ENCODE measurements at regions not wholly inside any gene's neighbourhood (a gene's known extent, or its start where the extent isn't known, plus 50 kb on each side); places are given as distances from the start of the nearest gene placed in this dataset.

DNA sequence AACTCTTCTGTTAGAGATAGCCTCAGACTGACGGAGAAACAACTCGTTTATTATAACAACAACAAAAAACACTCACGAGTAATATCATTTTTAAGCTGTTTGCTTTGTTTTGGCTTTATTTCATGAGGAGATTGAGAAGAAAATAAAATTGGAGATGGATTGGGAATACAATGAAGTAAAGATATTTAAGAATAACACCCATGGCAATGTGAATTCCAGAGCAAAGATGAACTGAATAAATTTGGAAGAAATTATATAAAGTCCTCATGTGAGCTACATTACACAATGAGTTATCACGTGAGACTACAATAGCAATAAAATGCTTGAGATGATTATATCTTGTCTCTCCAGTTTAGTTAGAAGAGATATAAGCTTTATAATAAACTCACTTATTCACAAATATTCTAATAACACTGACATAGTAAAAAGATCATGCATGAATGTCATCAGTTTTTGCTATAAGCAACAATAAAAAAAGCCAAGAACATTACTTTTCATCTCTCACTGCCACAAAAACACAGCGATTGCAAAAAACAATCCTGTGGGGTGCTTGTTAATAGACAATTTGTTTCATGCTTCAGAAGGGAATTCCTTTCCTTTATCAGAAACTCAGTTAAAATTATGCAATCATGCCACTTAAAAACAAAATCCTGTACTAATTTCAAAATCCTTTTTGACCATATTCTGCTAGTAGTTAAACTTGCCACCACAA is 696.7 kb upstream of the MARCKS start:
- DNase-seq (ENCODE audit: low read depth in 4 of 4, low spot score in 3 of 4), result no peak

DNA sequence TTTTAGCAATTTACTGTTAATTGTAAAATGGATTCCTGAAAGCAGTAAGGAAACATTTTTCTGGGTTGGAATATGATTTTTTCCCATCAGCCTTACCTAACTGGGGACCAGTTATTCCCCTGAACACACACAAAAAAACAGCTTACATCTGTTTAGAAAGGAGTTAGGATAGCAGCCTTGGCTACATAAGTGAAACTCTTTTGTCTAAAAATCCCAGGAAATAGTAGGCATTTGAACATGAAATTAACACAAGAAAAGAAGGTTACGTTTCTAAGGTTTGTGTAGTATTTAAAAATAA is 696.2 kb upstream of the MARCKS start:
- no peak for DNase-seq (ENCODE audit: low read depth in 4 of 4, low spot score in 3 of 4)

DNA sequence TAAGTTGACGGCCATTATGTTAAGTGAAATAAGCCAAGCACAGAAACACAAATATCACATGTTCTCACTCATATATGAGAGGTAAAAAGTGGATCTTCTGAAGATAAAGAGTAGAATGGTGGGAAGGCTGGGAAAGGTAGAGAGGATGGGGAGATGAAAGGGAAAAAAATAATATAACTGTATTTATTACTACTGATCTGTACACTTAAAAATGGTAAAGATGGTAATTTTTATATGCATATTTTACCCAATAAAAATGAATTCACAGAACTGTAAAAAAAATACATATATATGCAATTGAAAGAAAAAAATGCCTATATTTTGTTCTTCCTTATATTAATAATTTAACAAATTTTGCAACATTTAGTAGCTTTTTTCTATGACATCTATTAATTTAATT is 694.4 kb upstream of the MARCKS start:
- no peak for DNase-seq (ENCODE audit: low read depth in 4 of 4, low spot score in 3 of 4)

DNA sequence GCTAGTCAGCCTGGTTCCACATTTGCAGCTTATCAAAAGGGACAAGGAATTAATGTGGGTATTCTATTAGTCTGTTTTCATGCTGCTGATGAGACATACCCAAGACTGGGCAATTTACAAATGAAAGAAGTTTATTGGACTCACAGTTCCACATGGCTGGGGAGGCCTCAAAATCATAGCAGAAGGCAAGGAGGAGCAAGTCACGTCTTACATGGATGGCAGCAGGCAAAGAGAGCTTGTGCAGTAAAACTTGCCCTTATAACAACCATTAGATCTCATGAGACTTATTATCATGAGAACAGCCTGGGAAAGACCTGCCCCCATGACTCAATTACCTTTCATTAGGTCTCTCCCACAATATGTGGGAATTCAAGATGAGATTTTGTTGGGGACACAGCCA is 689.1 kb upstream of the MARCKS start:
- no peak for DNase-seq (ENCODE audit: low read depth in 4 of 4, low spot score in 3 of 4)

DNA sequence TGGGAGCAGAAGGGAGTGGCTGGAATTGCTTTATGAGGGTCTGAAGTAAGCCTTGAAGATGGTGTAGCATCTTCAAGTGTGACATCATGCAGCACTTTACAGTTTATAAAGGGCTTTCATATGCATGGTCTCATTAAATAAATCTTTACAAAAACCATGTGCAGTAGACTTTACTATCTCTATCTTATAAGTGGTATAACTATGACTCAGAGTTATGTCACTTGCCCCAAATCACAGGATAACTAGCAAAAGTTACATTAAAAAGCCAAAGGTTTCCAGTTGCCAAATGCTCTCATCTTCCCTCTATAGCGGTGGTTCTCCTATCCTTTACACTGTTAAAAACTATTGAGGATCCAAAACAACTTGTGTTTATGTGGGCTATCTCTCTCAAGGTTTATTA is 687.7 kb upstream of the MARCKS start:
- no peak for DNase-seq (ENCODE audit: low read depth in 4 of 4, low spot score in 3 of 4)

DNA sequence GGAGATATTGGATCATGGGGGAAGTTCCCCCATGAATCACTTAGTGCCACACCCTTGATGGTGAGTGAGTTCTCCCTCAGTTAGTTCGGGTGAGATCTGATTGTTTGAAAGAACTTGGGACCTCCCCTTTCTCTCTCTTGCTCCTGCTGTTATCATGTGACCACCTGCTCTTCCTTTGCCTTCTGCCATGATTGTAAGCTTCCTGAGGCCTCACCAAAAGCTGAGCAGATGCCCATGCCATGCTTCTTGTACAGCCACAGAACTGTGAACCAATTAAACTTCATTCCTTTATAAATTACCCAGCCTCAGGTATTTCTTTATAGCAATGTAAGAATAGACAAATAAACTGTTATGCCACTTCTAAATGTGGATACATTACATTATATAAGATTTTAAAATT is 686.7 kb upstream of the MARCKS start:
- no peak for DNase-seq (ENCODE audit: low read depth in 4 of 4, low spot score in 3 of 4)

DNA sequence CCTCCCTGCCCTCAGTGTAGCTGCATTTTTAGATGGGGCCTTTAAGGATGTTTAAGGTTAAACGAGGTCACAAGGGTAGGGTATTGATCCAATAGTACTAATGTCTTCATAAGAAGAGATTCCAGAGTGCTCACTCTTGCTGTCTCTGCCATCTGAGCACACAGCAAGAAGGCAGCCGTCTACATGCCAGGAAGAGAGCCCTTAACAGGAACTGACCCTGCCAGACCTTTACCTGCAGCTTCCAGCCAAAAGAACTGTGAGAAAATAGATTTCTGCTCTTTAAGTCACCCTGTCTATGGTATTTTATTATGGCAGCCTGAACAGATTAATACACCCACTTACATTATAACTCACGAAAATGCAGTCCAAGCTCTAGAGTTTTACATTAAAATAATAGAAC is 685.3 kb upstream of the MARCKS start:
- DNase-seq (ENCODE audit: low read depth in 4 of 4, low spot score in 3 of 4), result no peak

DNA sequence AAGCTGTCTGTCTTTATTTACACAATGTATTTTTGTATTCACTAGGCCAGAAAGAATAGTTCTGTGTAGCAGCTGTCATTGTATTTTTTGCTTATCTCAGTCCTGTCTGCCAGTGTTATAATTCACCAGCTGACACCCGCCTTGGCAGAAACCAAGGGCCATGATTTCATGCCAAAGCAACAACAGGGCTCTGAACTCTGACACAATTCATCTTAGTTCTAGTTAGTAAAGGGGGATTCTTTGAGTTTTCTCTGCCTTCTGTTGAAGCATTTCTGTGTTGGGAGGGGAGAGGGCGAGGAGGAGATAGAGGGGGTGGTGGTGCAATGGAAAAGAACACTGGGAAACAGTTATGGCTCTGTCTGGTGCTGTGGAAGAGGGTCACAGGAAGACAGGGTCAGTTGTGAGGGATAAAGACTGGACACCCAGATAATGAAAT is 684.6 kb upstream of the MARCKS start:
- peak in 1 of 4 donors; percentile 27 for DNase-seq (ENCODE audit: low read depth in 4 of 4, low spot score in 3 of 4)

DNA sequence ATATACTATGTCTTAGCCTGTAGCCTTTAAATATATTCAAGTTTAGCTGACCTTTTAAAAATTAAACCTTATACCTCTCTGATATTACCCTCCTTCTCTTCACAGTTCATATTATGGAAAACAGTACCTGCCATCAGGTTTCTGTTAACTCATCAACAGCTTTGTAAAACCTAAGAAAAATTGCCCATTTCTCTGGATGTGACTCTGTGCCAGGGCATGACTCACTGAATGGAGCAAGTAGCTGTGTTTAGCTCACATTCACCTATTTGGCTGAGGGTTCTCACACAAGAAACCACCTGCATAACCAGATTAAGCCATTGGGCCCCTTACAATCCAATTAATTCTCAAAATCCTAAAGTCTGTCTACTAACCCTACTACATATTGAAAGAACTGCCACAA is 678.8 kb upstream of the MARCKS start:
- no peak for DNase-seq (ENCODE audit: low read depth in 4 of 4, low spot score in 3 of 4)

DNA sequence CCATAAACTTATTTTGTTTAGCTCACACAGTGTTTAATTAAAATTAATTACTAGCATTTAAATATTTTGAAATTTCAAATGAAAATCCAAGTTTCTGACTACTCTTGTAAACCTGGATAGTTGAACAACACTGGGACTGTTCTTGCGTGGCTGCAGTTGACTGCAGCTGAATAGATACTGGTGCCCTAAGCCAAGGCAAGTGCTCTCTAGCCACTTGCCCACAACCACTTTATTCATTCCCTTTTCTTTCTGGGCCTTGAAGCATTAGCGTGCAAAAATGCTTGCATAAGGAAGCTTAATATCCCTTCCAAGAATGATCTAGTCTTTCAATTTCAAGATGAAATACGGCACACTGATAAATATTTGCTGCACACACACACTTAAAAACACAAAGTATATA is 676.0 kb upstream of the MARCKS start:
- no peak for DNase-seq (ENCODE audit: low read depth in 4 of 4, low spot score in 3 of 4)

DNA sequence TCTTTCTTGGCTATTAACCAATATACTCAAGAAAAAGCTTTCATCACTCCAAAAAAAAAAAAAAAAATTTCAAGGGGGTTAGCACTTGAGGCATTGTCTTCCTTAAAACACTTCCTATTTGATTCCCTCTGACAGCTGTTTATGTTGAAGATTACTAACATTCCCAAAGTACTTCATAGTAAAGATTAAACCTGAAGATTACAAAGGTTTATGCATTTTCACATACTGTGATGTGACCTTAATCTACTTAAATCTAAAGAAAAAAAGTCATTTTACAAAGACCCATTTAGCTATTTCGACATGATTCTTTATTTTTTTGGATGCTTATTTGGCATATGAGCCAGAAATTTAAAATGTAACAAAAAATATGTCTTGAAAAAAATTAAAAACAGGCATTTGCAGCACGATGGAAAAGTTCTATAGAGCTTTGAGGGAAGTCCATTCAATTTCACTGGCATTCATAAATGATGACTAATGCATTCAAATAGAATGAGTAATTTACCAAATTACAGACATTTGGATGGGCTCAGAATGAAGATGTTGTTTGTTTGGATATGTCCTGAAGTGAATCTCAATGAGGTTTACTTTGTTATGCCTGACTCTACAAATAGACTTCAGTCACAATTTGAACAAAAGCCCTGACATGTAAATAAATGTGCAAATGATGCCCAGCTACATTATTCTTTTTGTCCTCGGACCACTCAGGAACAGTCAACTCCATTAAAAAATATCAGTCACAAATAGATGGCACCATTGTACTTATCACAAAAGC is 674.6 kb upstream of the MARCKS start:
- no peak for DNase-seq (ENCODE audit: low read depth in 4 of 4, low spot score in 3 of 4)

DNA sequence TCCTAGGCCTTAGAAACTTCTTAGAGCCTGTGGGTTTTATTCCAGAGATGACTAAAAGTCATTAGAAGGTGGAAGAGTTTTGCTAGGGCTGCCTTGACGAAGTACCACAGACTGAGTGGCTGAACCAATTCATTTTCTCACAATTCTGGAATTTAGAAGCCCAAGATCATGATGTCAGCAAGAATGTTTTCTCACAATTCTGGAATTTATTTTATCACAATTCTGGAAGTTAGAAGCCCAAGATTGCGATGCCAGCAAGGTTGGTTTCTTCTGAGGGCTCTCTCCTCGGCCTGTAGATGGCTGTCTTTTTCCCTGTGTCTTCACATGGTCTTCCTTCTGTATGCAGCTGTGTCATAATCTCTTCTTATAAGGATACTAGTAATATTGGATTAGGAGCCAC is 672.9 kb upstream of the MARCKS start:
- DNase-seq (ENCODE audit: low read depth in 4 of 4, low spot score in 3 of 4), result no peak

DNA sequence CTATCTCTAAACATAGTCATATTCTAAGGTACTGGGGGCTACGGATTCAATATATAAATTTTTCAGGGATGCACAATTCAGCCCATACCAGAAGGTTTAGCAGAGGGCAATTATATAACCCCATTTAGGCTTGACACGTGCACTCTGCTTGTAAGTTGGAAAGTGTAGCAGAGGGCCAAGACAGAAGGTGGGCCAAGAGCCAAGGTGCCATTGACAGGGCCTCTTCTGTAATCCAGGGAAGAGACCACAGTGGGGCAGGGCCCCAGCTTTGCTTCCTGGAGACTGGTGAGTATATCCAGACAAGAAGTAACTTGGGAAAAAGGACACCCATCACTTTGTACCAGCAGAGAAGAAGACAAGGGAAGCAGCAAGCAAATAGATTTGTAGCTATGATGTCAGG is 672.4 kb upstream of the MARCKS start:
- no peak for DNase-seq (ENCODE audit: low read depth in 4 of 4, low spot score in 3 of 4)

DNA sequence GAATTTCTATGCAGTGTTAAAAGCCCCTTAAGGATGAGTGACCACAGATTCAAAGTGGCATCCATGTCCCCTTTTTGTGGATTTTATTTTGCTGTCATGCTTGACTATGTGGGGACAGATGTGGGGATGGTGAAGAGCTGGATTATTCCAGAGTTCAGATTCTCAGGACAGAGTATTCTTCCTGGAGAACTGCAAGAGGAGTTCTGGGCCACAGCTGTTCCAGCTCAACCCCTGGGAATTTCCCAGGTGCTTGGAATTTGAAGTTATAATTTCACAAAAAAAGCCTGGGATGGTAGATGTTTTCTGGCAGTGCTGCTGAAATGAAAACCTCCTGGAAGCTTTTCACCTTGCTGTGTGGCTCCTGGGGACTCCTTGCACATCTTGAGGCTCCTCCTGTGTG is 671.8 kb upstream of the MARCKS start:
- no peak for DNase-seq (ENCODE audit: low read depth in 4 of 4, low spot score in 3 of 4)

DNA sequence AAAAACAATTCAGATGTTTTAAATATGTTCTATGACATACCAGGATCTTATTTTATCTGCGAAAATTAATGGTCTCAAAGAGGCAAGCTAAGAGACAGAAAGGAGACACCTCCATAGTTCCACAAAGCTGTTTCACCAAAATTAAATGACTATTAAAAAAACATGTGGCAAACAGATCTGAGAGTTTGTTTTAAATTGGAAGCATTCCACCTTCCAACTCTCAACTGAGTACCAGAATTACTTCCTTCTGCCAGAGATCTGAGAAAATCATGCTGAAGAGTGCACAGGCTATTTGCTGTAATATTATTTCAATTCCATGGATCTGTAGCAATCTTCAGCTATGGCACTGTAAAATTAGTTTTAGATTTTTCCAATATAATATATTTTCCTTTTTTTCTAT is 669.5 kb upstream of the MARCKS start:
- DNase-seq (ENCODE audit: low read depth in 4 of 4, low spot score in 3 of 4), result no peak

DNA sequence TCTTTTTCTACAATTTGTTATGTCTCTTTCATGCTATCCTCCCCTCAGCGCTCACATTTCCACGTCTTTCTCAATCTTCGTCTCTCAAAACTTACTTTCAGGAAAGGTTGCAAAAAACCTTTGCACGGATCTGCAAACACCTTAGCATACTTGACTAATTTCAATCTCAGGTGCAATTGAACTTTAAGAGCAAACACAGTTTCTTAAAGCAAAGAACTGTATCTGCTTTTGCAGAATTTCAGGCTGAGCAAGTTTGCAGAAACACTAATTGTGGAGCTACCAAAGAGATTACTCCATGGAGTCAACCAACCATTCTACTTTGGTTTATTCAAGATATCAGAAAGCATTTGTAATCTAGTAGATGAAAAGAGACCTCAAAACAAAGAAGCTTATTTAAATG is 668.2 kb upstream of the MARCKS start:
- DNase-seq (ENCODE audit: low read depth in 4 of 4, low spot score in 3 of 4), result no peak

DNA sequence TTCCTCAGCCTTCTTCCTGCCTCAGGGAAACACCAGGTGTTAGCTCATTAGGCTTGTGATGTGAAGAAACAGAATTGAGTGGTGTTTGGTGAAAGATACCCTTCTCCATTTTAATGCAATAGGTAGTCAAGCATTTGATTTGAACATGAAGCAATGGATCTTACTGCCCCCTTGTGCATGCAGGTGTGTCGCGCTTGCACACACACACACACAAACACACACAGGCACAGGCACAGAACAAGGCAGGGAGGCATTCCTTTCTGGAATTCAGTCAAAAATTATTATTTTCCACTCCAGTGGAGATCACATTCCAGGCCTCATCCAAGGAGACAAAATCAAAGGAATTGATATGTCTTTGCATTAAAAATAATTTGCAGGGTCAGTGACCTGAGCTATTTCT is 667.0 kb upstream of the MARCKS start:
- no peak for DNase-seq (ENCODE audit: low read depth in 4 of 4, low spot score in 3 of 4)

DNA sequence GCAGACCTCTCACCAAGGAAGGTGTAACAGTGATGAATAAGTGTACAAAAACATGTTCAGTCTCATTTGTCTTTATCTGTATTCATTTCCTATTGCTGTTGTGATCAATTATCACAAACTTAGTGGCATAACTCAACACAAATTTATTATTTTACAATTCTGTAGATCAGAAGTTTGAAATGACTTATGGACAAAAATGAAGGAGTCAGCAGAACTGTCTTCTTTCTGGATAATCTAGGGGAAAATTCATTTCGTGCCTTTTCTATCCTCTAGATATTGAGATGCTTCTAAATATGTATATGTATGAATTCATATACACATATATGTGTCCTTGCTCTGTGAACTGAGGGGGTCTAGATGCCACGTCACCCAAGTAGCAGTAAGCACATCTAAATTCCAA is 663.1 kb upstream of the MARCKS start:
- no peak for DNase-seq (ENCODE audit: low read depth in 4 of 4, low spot score in 3 of 4)

DNA sequence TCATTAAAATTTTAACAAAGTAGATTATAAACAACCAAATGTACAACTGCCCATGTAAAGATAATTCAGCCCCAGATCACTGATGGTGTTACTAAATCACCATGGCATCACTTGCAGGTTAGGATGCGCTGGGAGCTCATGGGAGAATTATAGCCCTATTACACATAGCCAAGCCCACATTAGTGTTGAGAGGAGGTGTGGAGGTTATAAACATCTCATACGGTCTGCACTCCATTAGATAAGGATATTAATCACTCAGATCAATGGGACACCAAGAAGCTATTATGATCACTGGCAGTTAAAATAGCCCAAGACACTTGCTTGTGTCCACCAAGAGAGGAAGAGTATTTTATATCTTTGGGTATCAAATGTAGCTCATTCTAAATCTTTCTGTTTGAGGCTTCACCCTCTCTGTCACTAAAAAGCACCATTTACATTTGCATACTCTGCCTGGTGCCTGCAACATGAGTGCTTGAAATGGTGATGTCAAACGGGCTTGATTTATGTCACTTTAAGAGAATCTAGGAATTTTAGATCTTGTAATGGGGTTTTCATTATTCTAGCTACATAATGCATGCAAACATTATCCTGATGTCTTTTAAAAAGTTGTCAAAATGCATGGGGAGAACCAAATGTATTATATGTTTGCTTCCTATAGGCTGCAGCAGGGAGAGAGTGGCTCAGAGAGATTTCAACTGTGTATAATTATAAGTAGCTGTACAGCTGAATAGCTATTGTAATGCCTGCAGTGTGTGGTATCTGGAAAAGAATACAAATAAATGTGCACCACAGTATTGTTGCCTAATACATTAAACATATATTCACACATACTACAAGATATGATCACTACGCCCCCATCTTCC is 654.1 kb upstream of the MARCKS start:
- no peak for DNase-seq (ENCODE audit: low read depth in 4 of 4, low spot score in 3 of 4)

DNA sequence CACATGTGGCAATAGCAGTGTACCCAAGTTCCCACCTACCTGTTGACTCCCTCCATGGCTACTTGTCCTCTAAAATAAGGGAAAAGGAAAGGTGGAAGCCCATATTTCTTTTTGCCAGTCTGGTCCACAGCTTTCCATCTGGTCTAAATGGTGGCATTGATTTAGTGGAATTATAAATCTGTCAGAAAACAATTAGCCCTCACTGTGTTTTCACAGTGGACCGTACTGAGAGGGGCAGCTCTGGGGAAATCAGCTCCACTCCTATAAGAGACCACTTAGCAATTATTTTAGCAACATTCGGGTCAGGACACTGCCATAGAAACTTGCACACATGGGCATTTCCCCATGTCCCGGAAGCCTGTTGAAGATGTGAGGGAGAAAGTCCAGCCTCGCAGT is 653.4 kb upstream of the MARCKS start:
- DNase-seq (ENCODE audit: low read depth in 4 of 4, low spot score in 3 of 4), result no peak

DNA sequence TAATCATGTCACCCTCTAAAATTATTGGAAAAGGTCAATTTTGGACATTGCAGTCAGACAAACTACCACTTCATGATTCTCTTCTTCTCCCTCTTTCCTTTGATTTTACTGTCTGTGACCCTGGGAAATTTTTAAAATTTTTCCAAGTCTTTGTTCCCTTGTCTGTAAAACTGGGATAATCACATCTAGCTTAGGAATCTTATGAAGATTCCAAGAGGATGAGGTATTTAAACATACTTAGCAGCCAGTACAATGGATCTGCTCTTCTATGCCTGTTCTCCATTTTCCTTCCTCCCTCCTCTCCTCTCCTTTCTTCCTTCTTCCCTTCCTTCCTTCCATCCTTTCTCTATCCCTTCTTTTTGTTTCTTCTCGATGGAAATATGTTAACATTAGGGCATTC is 651.6 kb upstream of the MARCKS start:
- no peak for DNase-seq (ENCODE audit: low read depth in 4 of 4, low spot score in 3 of 4)

DNA sequence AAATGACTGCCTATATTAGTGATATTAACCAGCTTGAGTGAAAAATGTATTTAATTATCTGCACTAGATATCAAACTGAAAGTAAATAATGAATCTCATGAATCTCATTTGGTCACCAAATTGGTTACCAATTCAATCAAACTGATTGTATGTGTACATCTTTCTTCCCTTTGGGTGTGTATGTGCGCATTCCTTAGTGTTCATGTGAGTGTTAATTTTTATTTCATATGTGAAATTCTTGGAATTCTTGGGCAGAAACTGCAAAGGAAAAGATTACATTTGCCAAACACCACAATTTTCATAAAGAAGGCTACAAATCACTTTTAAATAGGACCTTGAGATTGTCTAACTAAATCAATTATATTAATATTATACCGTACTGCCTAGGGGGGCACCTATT is 648.4 kb upstream of the MARCKS start:
- no peak for DNase-seq (ENCODE audit: low read depth in 4 of 4, low spot score in 3 of 4)

Data from right renal pelvis (tissue), 4 donors.